ENCODE measurements at regions not wholly inside any gene's neighbourhood (a gene's known extent, or its start where the extent isn't known, plus 50 kb on each side); places are given as distances from the start of the nearest gene placed in this dataset.

DNA sequence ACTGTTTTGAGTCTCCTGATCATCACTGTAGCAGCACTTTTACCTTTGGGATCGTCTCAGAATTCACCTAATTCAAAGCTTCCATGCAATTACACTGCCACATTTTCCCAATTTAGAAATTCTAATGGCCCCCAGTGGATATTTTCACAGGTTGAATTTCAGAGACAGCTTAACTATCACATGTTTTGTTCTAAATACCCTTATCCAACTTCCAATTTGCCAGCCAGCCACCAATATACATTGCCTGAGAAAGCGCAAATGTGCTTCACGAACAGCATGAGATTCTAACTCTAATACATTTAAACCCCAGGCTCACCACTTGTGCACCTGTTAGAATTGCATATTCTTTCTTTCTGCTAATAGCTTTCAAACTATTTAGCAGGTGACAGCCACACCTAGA lies 1160.9 kb upstream of the TMEM132C start:
- FAIRE-seq (no peak), DNase-seq (ENCODE audit: low read depth in 1 of 2, low spot score in 2 of 2) (no peak)
- CTCF ChIA-PET (ENCODE audit: partially characterized antibody): interaction anchor here (0.6 to 2.6 kb wide), 4 partner anchors 13 to 187 kb away, joined by 3 to 6 read pairs (median 4); no protein-coding TSS in a partner anchor
- Histone ChIP-seq H4K8ac (ENCODE audit: extremely low read depth, insufficient read depth, low read length) (no peak overlapping the region), H2BK12ac (ENCODE audit: low read depth, low read length) (no peak overlapping the region), H3K23ac (ENCODE audit: insufficient read length) (no peak overlapping the region), H3K27me3 (replicated peaks in 1 of 4; ENCODE audit: control insufficient read depth in 3 of 4, extremely low read depth in 1 of 4, insufficient read depth in 3 of 4, low read length in 3 of 4) (no peaks in the 10 kb centered on the region), H3K9me3 (ENCODE audit: insufficient read depth in 2 of 2, low read depth in 1 of 2, low read length in 1 of 2) (no peaks in the 10 kb centered on the region), H3K79me2 (ENCODE audit: control insufficient read depth in 1 of 2, insufficient read depth in 2 of 2, low read length in 2 of 2) (no peaks in the 10 kb centered on the region), H2AK5ac (ENCODE audit: low read depth, low read length) (no peak overlapping the region), H3K4me2 (ENCODE audit: insufficient read depth in 1 of 2, low read depth in 2 of 2, low read length in 2 of 2) (no peak overlapping the region), H3K4me1 (replicated peaks in 1 of 4; ENCODE audit: control insufficient read depth in 3 of 4, insufficient read depth in 4 of 4, low read length in 3 of 4) (no peaks in the 10 kb centered on the region; a peak in 1 of 7 replicates), H3K36me3 (ENCODE audit: control insufficient read depth in 2 of 4, insufficient read depth in 4 of 4, low read length in 3 of 4) (no peaks in the 10 kb centered on the region), H3K56ac (replicated peaks; ENCODE audit: insufficient read length, low read depth, low read length) (no peak overlapping the region), H3K79me1 (ENCODE audit: low read depth, low read length) (no peaks in the 10 kb centered on the region), H3K4ac (replicated peaks; ENCODE audit: insufficient read length, low read depth, low read length) (no peak overlapping the region), H3K4me3 (ENCODE audit: extremely low read depth in 1 of 4, insufficient read depth in 2 of 4, low read depth in 3 of 4, low read length in 4 of 4) (no peak overlapping the region), H2BK20ac (ENCODE audit: low read length) (no peak overlapping the region), H4K5ac (ENCODE audit: insufficient read length, low read depth, low read length) (no peak overlapping the region), H3K14ac (ENCODE audit: insufficient read length) (no peak overlapping the region), H2BK5ac (ENCODE audit: low read depth, low read length) (no peak overlapping the region), H3K18ac (ENCODE audit: extremely low read depth, low read length) (no peak overlapping the region), H2BK120ac (replicated peaks; ENCODE audit: low read depth, low read length) (no peak overlapping the region), H2BK15ac (ENCODE audit: low read length) (no peak overlapping the region), H3K27ac (ENCODE audit: low read depth, low read length) (no peak overlapping the region), H4K20me1 (replicated peaks in 1 of 2; ENCODE audit: control insufficient read depth in 1 of 2, insufficient read depth in 2 of 2, low read length in 2 of 2) (no peaks in the 10 kb centered on the region), H4K91ac (replicated peaks; ENCODE audit: insufficient read length, low read length) (no peak overlapping the region), H3K23me2 (ENCODE audit: low read depth, low read length) (no peaks in the 10 kb centered on the region), H3K9ac (replicated peaks in 1 of 4; ENCODE audit: extremely low read depth in 1 of 4, low read depth in 3 of 4, low read length in 3 of 4) (no peak overlapping the region), H2AFZ (ENCODE audit: low read length) (no peak overlapping the region)
- 88% methylated on average over 3 of the region's 3 CpGs; no CpG with 5 or more reads in 1 of the 2 experiments for WGBS, 2 experiments (ENCODE audit: extremely low coverage in 1 of 2, insufficient coverage in 1 of 2, insufficient read length in 1 of 2, insufficient replicate concordance in 2 of 2, low coverage in 1 of 2, low lambda C conversion rate in 2 of 2, missing lambda C conversion rate in 1 of 2)
- POLR2A ChIA-PET (ENCODE audit: partially characterized antibody): no interaction called here
- TF ChIP-seq SIX5 (IDR thresholded peaks at IDR 0.05; ENCODE audit: low read depth, low read length) (no peak), NANOG (IDR thresholded peaks at IDR 0.05; ENCODE audit: insufficient read depth, low read depth, low read length, poor library complexity, severe bottlenecking) (no peak), NRF1 (IDR thresholded peaks at IDR 0.05; ENCODE audit: low read depth, low read length) (no peak), EGR1 (IDR thresholded peaks at IDR 0.05; ENCODE audit: borderline replicate concordance, low read depth, low read length) (no peak), CBX5 (IDR thresholded peaks at IDR 0.05; ENCODE audit: low read depth, low read length) (no peak), CHD2 (IDR thresholded peaks at IDR 0.05; ENCODE audit: low read length) (no peak)
